Activated CD4-positive, CD25-positive, alpha-beta regulatory T cell treated with anti-CD3 and anti-CD28 coated beads, Interleukin-2, amount 50 U/mL, for 24 hours (primary cell): ENCODE measurements at regions not wholly inside any gene's neighbourhood (a gene's known extent, or its start where the extent isn't known, plus 50 kb on each side); places are given as distances from the start of the nearest gene placed in this dataset.
A peak's percentile ranks its signal among the peaks of the same experiment; 100 is the strongest.
"Not testable (repeated sequence)": the region's sequence is repeated elsewhere in the genome, so short reads cannot be mapped to it uniquely, and the experiment has no call there.

ENCODE experiments used
- ATAC-seq, 2 donors: fragments of 150-1000 bp; cut with Tn5 transposase; one replicate each; pipeline ENCODE4 v1.10.0; 2021; ENCODE audit warnings: mild to moderate bottlenecking in 1 of 2, moderate library complexity in 1 of 2

DNA sequence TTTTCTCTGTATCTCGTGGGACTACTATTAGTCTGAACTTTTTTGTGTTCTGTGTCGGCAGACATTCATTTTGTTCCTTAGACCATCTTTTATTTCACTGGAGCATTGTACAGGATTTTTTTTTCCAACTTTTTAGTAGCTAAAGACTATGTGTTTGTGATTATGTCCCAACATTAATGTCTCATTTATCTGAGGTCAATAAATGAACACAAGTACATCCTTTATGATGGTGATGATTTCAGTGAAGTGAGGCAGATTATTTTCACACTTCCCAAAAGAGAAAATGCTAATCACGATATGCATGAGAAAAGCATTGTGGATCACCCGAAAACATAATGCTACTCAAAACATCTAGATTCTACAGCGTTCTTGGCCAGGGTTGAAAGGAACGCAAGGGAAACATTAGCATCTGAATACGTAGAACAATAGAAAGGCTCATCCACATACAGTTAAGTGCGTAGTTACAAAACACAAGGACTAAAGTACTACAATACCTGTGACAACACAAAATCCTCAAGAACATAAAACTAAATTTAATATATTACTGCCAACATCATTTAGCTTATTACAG is 981.7 kb upstream of the NCAM2 start:
- ATAC-seq, result no peak

DNA sequence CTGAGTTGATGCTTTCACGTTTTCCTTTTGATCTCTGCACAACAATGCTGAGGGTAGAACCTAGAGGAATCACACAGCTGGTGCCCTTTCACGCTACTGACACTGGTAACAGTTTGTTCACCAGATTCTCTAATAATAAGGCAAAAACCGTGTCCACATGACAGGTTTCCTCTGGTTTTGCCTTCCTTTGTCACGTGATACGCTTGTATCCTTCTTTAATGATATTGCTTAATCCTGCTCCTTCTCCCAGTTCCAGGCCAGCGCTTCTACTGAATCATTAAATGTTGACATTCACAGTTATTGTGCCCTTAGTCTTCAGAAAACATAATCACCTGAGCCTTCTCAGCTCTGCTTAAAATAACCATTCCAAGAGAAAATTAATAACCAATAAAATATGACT is 978.2 kb upstream of the NCAM2 start:
- no peak for ATAC-seq

DNA sequence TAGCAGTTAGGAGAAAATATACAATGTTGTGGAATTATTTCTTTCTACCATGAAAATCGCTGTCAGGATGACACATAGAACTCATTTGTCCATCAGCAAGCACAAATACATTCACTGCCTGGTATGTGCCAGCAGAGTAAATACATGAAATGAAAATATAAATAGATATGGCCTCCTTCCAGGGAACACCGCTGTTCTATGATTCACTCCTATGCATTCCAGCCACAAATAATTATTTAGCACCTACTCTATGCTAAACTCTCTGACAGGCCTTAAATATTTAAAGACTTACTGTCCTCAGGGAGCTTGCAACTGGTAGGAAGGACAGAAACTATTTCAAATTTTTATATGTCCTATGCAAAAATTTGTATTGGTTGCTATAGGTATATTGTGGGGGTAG is 975.0 kb upstream of the NCAM2 start:
- ATAC-seq, result no peak

DNA sequence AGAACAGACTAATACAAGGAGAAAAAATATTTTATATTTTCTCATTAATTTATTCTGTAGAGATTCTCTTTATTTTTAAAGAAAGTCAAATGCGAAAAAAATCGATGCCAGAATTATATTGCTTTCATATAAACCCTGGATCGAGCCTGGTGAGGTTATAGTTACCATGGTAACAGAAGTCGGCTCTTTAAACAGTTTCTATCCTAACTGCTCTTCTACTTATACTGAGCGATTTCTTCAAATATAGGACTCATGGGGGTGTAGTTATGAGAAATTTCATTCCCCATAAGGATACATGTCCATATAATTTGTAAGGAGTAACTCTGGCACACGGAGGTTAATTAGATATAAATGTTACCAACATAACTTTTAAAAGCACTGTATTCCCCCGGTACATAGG is 973.5 kb upstream of the NCAM2 start:
- ATAC-seq, result no peak

DNA sequence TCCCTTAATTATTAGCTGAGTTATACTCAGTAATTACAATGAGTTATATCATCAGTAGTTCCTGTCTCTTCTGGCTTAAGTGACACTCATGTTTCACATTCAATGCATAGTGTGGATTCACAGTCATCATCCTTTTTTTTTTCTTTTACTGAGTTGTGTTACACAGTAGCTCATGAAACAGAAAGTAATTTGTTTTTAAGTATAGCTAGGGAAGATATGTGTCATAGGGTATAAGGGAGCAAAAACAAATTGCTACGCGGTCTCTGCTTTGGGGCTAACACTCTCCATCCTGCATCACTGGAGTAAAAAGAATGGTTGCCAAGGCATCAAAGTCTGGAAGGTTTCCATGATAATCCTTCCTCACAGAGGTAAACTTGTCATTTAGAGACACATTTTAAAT is 971.7 kb upstream of the NCAM2 start:
- peak in 1 of 2 donors; percentile 17 for ATAC-seq

DNA sequence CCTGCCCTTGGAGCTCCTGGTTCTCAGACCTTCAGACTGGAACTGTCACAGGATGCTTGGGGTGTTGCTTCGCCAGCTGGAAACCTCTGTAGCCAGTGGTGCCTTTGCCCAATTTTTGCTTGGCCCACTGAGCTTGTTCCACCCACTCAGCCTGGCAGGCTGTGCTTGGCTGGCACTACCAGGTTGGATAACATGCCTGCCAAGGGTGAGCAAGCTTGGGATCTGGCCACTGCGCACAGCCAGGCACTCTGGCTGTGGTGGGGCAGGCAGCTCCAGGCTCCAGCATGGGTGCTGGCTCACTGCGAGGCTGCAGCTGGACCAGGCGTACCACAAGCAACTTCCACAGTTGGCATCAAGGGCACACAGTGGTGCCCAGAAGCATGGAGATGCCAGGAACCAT is 967.8 kb upstream of the NCAM2 start:
- ATAC-seq, result no peak

DNA sequence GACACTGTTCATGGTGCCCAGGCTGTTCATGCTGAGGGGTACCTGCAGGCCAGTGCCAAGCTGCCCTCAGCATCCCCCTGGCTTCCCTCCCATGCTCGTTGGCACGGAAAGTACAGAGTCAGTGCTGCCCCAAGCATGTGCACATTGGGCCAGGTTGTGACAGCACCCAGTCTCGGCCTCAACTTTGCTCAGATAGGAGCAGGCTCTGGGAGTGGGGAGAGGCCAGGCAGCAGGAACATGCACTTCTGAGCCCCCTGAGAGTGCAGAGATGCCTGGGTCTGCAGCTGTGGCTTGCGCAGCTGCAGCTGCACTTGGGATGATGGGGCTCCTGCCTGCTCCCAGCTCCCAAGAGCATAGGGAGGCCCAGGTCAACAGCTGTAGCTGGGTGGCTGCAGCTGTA is 966.4 kb upstream of the NCAM2 start:
- no peak for ATAC-seq

DNA sequence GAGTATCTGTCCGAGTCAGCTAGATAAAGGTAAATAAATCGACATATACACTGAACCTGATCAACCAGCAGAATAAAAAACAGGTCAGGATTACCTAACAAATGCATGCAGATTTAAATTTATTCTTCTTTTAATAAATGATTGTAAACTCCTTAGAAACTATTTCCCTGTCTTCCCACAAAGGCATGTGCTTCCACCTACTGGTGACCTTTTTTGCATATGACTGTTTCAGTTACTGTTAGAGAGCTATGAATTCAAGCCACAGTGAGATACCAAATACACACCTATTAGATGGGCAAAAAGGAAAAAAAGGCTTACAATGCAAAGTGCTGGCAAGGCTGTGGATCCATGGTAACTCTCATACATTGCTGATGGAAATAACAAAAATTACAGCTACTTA is 957.4 kb upstream of the NCAM2 start:
- no peak for ATAC-seq

DNA sequence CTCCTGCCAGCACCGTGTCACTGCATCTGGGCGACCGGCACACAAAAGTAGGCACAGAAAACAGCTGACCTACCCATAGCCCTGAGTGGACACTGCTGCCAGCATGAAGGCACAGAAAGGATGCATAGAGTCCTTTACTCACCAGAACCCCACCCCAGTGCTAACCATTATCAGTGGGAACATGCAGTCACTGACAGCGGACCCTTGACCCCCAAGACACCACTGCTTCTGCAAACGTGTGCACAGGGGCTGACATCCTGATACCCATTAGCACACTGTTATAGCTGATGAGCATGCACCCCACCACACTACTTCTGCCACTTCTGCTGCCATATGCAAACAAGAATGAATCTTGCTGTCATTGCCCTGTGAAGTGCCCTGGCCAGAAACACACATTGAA is 953.0 kb upstream of the NCAM2 start:
- ATAC-seq, result no peak

DNA sequence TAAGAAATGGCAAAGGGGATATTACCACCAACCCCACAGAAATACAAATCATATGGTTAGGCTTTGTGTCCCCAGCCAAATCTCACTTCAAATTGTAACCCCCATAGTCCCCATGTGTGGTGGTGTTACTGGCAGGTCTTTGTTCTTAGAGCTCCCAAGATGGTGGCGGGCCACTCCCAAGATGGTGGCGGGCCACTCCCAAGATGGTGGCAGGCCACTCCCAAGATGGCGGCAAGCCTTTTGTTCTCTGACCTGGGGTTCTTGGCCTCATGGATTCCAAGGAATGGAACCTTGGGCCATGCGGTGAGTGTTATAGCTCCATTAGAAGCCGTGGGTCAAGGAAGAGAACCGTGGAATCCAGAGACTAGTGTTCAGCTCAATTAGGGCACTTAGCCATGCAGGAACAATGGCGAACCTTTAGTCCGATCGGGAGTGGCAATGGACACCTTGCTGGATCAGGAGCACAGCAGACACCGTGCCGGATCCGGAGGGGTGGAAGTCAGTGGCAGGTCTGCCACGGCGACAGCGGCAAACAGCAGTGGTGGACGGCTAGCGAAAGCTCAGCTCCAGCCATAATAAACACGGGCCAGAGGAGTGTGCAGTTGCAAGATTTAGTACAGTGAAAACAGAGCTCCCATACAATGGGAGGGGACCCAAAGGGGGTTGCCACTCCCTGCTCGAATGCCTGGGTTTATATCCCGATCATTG is 949.9 kb upstream of the NCAM2 start:
- not testable (repeated sequence) for ATAC-seq

DNA sequence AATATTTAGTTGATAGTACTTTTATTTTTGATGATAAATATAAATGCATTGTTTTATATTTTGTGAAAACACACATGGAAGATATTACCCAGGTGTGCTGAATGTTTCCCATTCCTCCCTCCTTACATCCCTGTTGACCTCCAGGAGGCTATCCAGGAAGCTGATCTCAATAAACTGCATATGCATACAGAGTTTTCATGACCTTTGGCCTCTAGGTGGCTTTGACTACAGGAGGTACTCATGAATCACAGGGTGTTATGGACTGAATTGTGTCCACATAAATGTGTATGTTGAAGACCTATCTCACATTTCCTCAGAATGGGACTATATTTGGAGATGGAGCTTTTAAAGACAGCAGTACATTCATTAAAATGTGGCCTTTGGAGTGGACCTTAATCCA is 914.9 kb upstream of the NCAM2 start:
- ATAC-seq, result no peak

DNA sequence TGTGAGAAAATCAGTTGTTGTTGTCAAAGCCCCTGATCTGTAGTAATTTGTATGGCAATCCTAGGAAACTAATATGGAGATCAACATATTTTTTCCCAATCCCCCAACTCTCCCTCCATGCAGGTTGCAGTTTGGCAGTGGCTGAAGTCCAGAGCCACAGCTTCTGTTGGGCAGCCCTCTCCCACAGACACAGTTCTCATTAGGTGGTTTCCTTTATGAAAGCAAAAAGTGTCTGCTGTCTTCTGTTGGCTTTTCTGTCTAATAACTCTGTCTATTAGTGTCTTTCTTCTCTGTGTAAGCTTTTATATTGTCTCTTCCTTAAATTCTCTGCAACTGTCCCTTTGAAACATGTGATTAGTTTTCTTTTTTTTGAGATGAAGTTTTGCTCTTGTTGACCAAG is 914.3 kb upstream of the NCAM2 start:
- ATAC-seq, result no peak

DNA sequence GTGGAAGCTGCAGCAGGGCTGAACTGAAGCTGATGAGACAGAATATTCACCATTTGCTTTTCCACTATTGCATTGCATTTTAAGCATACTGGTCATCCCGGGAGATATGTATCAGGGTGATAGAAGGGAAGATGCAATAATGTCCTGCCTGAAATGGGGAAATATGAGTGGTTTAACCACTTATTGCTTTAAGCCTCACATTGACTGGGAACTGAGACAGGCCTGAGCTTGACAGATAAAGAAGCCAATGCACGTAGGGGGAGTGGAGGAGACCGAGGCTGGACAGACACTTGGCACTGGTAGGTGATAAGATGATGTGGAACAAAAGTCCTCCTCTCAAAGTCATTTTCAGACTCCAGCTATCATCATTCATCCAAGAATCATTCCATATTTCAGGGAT is 911.7 kb upstream of the NCAM2 start:
- no peak for ATAC-seq

DNA sequence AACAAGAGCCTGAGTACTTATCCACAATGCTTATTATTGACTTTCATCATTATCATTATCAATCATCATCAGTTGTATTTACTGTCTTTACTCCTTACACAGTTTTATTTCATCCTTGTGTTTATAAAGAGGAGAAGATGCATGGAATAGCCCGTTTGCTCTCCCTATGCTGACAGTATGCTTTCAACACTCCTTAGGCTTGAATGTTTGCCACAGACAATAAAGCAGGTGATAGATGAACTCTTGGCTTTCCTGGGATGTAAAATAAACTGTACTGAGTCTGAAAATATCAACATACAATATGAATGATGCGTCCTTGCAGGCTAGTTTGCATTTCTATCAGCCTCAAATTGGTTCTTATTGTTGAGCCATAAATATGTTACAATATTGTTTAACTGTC is 891.8 kb upstream of the NCAM2 start:
- no peak for ATAC-seq

DNA sequence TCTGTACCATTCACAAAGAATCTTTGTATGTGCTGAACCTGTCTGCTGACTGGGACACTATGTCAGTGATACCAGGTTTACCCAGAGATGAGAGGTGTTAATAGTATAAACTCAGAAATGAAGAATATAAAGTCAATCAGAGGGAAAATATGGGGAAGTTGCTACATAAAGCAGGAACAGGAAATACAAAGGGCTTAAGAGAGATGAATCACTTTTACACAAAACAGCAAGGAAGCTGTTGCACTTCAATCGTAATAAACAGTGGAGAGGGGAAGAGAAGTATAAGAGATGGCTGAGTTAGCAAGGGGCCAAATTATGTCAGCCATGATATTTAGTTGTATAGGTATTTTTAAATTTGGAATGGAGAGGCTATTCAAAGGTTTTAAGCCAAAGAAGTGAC is 890.2 kb upstream of the NCAM2 start:
- ATAC-seq, result no peak

DNA sequence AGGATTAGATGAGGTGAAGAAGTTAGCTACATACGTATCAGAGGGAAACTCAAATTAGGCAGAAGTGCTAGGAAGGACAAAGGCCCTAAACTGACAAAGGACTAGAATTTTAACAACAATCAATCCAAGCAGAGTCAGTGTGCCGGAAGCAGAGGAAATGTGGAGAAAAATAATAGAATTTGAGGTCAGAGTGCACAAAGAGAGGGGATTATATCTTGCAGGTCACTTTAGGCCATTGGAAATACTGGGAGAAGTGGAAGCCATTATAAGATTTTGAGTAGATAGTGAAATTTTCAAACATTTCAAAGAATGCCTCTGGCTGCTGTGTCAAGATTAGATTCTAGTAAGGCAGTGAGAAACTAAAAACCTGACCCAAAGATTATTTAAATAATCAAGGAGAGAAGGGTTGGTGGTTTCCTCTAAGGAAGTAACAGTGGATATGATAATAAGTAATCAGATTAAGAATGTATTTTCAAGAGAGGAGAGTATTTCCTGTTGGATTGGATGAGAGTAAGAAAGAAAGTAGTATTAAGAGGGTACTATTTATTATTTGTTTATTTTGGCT is 889.2 kb upstream of the NCAM2 start:
- no peak for ATAC-seq

DNA sequence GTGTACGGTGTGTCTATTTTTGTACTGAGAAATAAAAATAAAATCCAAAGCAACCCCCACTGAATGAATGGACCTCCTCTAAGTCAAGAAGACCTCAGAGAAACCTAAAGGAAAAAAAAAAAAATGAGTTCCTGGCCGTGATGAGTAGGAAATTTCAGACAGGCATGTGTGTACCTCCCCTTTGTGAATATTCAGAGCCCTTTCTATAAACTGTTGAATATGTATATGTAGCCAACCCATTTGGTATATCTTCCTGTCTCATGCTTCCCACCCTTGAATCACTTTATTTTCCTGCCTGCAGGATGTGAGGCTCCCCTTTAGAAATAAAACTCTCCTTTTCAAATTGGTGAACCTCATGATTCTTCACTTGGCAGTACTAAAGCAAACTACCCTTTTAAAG is 887.8 kb upstream of the NCAM2 start:
- ATAC-seq, result no peak

DNA sequence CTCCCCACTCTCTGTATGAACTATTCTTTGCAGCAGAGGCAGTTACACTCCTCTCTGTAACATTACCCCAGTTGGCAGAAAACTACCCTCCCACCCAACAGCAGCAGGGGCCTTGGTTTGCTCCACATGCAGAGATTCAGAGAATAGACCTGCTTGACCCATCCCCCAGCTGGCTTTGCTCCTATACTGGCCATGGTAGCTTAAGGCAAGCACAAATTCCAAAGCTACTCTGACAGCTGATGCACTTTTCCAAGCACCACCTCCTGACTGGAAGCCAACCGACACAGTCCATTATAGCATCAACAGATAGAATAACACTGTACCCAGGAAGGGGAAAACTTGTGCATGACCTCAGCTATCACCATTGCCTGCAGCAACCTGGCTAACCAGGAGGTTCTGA is 846.5 kb upstream of the NCAM2 start:
- ATAC-seq, result no peak

DNA sequence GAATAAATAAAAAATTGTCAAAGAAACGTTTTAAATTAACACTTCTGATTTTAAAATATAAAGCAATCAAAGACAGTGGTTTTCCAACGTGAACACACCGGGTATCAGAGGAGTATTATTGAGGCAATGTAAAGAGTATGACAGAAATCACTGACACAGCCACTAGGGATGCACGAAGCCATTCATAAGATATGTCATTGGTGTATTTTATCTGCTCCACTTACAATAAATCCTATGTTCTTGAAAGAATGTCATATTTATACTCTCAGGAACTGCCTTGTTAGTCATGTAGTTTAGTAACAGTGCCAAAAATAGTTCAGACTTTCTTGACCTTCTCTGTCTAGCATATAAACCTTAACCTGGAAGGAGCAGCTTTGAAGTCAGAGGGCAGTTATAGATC is 835.0 kb upstream of the NCAM2 start:
- ATAC-seq, result no peak

DNA sequence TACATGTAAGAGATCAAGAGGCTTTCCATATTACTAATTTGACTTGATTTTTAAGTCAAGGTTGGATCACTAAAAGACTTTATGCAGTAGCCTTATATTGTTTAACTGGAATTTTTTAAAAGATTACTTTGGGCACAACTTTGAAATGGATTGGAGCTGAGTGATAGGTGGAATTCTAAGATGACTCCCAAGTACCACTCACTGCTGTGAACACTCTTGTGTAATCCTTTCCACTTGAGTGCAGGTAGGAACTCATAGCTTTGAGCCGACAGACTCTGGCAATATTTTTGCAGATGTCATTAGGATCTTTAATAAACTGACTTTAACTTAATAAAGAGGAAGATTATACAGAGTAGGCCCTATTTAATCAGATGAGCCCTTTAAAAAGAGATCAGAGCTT is 831.1 kb upstream of the NCAM2 start:
- no peak for ATAC-seq

DNA sequence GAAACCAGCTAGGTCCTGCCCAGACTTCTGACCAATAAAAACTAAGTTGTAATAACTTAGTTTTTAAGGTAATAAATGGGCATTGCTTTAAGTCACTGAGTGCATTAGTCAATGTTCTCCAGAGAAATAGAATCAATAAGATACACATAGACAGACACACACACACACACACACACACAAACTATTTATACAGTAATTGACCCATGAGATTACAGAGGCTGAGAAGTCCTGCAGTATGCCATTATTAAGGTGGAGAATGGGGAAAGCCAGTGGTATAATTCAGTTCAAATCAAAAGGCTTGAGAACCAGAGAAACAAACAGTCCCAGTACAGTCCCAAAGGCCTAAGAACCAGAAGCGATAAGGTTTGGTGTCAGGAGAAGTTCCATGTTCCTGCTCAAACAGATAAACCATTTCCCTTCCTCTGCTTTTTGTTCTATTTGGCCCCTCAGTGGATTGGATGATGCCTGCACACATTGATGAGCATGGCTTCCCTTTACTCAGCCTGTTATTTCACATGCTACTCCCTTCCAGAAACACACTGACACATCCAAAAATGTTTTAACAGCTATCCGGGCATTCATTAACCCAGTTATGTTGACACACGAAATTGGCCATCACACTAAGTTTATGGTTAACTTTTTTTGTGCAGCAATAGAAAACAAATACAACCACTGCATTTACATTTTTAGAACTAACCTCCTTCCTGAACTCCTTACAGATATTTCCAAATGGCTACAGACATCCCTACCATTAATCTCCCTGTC is 828.2 kb upstream of the NCAM2 start:
- ATAC-seq, result no peak

DNA sequence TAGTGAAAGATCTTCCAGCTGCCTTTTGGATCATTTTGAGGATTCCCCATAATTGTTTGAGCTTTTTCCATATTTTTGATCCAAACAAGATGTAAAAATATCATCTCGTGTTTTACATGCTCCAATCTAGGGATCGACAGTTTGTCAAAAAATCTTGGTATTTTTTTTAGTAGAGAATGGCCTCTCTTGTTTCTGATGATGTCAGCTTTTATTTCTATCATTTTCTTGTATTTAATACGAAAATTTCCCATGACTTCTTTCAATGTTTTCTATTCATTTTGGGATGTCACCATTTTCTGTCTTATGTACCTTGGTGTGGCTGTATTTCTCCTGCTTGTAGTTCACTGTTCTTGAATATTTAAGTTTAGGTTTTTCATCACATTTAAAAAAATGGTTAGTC is 812.0 kb upstream of the NCAM2 start:
- no peak for ATAC-seq

DNA sequence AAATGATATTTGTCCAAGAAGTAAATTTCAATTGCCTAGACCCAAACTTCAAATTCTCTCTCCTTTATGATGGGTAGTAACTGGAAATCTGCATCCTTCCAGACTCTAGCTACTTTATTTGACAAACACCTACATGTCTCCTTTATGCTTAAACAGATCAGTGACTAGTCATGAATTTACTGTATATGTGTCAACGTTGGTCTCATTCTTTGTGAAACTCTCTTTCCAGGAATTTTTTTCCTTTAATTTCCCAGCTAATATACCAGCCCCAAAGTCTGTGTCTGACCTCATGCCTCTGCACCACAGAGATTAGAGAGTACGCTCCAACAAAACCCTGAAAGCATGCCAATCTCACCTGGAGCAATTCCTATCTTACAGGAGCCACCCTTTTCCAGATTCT is 811.2 kb upstream of the NCAM2 start:
- ATAC-seq, result no peak

DNA sequence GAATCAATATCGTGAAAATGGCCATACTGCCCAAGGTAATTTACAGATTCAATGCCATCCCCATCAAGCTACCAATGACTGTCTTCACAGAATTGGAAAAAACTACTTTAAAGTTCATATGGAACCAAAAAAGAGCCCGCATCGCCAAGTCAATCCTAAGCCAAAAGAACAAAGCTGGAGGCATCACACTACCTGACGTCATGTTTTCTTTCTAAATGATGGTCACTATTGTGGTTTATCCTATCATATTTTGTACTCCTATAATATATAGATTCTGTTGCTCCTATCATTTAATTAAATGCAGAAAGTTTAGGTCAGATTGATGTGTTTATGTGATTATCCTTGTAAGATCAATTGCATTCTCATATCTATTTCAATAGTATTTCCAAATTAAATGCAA is 796.9 kb upstream of the NCAM2 start:
- not testable (repeated sequence) for ATAC-seq
